ENCODE measurements at regions not wholly inside any gene's neighbourhood (a gene's known extent, or its start where the extent isn't known, plus 50 kb on each side); places are given as distances from the start of the nearest gene placed in this dataset.

DNA sequence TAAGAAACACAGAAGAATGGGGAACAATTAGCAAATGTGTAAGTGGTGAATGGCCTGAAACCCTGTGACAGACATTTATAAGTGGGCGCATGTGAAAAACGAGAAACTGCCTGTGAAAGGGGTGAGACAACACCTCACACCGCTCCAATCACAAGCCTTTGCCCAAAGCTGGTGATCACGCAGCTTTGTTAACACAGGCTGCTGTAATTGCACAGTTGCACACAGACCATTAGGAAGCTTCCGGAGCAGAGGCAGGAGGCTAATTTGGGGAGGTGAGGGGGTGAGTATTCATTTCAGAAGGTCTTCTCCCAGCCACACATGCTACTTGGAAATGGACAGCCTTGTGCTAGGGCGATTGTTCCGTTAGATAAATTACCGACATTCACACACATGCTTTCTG, 294.0 kb downstream of the MED10 start:
- TF ChIP-seq, protein P1, sequence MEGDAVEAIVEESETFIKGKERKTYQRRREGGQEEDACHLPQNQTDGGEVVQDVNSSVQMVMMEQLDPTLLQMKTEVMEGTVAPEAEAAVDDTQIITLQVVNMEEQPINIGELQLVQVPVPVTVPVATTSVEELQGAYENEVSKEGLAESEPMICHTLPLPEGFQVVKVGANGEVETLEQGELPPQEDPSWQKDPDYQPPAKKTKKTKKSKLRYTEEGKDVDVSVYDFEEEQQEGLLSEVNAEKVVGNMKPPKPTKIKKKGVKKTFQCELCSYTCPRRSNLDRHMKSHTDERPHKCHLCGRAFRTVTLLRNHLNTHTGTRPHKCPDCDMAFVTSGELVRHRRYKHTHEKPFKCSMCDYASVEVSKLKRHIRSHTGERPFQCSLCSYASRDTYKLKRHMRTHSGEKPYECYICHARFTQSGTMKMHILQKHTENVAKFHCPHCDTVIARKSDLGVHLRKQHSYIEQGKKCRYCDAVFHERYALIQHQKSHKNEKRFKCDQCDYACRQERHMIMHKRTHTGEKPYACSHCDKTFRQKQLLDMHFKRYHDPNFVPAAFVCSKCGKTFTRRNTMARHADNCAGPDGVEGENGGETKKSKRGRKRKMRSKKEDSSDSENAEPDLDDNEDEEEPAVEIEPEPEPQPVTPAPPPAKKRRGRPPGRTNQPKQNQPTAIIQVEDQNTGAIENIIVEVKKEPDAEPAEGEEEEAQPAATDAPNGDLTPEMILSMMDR (IDR thresholded peaks at IDR 0.05) = no peak
- TF ChIP-seq EZH2 (IDR thresholded peaks at IDR 0.05) (no peak), EZH2phosphoT487 (IDR thresholded peaks at IDR 0.05) (no peak)

All from neural progenitor cell (in vitro differentiated cells).